Esophagus squamous epithelium (tissue), 4 donors: ENCODE measurements at regions not wholly inside any gene's neighbourhood (a gene's known extent, or its start where the extent isn't known, plus 50 kb on each side); places are given as distances from the start of the nearest gene placed in this dataset.

Source experiments
- POLR2A ChIP-seq, 4 donors: fragments of 450-650 bp; IDR thresholded peaks; one replicate each; pipeline ENCODE4 v1.6.1; 2017; ENCODE audit warnings: antibody characterized with exemption in 4 of 4, mild to moderate bottlenecking in 4 of 4, moderate library complexity in 3 of 4
- TF ChIP-seq, protein P1 (sequence below), 6 experiments: fragments of 450-650 bp in 4 of 6; fragments of 200-600 bp in 2 of 6; sonication (generic) in 2 of 6; IDR thresholded peaks; one replicate each; pipeline ENCODE4 v1.5.1; 2016 to 2019; ENCODE audit warnings: antibody characterized with exemption in 6 of 6, mild to moderate bottlenecking in 4 of 6, moderate library complexity in 4 of 6

DNA sequence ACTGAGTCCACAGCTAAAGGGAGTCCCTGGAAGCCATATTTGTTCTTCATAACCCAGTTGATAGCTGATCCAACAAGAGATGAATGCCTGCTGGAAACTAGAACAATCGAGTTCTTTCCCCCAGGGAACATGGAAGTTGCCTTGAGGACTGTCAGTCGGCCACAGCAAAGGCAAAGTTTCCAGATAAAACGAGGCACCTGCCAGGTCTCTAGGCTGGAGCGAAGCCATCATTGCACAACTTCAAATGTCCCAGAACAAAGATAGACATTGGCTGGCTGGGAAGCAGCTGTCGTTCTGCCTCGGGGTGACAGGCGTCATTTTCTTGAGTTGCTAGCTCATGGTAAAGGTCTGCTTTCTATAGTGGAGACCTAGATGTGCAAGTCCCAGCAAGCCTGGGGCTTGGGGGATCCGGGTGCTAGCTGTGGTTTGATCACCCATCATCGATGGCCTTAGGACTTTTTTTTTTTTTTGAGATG is 184.4 kb upstream of the ZNF217 start:
- TF ChIP-seq, protein P1, sequence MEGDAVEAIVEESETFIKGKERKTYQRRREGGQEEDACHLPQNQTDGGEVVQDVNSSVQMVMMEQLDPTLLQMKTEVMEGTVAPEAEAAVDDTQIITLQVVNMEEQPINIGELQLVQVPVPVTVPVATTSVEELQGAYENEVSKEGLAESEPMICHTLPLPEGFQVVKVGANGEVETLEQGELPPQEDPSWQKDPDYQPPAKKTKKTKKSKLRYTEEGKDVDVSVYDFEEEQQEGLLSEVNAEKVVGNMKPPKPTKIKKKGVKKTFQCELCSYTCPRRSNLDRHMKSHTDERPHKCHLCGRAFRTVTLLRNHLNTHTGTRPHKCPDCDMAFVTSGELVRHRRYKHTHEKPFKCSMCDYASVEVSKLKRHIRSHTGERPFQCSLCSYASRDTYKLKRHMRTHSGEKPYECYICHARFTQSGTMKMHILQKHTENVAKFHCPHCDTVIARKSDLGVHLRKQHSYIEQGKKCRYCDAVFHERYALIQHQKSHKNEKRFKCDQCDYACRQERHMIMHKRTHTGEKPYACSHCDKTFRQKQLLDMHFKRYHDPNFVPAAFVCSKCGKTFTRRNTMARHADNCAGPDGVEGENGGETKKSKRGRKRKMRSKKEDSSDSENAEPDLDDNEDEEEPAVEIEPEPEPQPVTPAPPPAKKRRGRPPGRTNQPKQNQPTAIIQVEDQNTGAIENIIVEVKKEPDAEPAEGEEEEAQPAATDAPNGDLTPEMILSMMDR (IDR thresholded peaks at IDR 0.05), result no peak
- no peak for TF ChIP-seq POLR2A (IDR thresholded peaks at IDR 0.05)
